OCI-LY3 (cell line): ENCODE measurements at regions not wholly inside any gene's neighbourhood (a gene's known extent, or its start where the extent isn't known, plus 50 kb on each side); places are given as distances from the start of the nearest gene placed in this dataset.

Experiments
- EZH2phosphoT487 ChIP-seq: fragments of 200-600 bp; shearing (Covaris generic); IDR thresholded peaks from 2 replicates; pipeline ENCODE4 v1.6.1; 2018; ENCODE audit warnings: antibody characterized with exemption, mixed run types, low read depth
- TF ChIP-seq, protein P1 (sequence below): fragments of 200-600, 300-600 bp; sonication (generic); IDR thresholded peaks from 2 replicates; pipeline ENCODE4 v1.5.1; 2014; ENCODE audit warnings: antibody characterized with exemption, low read length, low read depth

DNA sequence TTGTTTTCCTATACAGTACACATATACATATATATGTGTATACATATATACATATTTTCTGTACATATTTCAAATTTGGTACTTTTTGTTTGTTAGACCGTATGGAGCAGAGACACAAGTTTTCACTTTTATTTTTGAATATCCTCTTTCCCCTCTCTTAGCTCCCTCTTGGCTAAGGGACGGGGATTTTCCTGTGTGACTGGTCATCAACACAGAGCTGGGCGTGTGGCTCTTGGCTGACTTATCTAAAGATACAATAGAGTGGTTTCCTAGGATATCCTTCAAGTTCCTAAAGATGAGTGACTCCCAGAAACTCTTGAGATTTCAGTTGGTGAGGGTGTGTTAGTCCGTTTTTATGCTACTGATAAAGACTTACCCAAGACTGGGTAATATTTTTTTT, 1404.5 kb upstream of the TMEM132C start:
- TF ChIP-seq, protein P1, sequence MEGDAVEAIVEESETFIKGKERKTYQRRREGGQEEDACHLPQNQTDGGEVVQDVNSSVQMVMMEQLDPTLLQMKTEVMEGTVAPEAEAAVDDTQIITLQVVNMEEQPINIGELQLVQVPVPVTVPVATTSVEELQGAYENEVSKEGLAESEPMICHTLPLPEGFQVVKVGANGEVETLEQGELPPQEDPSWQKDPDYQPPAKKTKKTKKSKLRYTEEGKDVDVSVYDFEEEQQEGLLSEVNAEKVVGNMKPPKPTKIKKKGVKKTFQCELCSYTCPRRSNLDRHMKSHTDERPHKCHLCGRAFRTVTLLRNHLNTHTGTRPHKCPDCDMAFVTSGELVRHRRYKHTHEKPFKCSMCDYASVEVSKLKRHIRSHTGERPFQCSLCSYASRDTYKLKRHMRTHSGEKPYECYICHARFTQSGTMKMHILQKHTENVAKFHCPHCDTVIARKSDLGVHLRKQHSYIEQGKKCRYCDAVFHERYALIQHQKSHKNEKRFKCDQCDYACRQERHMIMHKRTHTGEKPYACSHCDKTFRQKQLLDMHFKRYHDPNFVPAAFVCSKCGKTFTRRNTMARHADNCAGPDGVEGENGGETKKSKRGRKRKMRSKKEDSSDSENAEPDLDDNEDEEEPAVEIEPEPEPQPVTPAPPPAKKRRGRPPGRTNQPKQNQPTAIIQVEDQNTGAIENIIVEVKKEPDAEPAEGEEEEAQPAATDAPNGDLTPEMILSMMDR = no peak
- no peak for TF ChIP-seq EZH2phosphoT487
